GM12878 (cell line): ENCODE measurements at regions not wholly inside any gene's neighbourhood (a gene's known extent, or its start where the extent isn't known, plus 50 kb on each side); places are given as distances from the start of the nearest gene placed in this dataset.

Experiments
- BCL11A ChIP-seq: IDR thresholded peaks from 2 replicates; pipeline ENCODE4 v1.6.1; 2011; ENCODE audit warnings: low read depth, low read length
- BMI1 ChIP-seq: fragments of 450-650 bp; IDR thresholded peaks from 2 replicates; pipeline ENCODE4 v1.6.1; 2016; ENCODE audit warnings: mild to moderate bottlenecking, moderate library complexity, borderline replicate concordance
- FOXM1 ChIP-seq: IDR thresholded peaks from 2 replicates; pipeline ENCODE4 v1.6.1; 2012; ENCODE audit warnings: low read depth, mild to moderate bottlenecking, inconsistent platforms, low read length, moderate library complexity
- IKZF1 ChIP-seq: fragments of 450-650 bp; conservative IDR thresholded peaks from 2 replicates; pipeline ENCODE4 v1.6.1; 2017; ENCODE audit warnings: antibody characterized with exemption, mild to moderate bottlenecking
- KDM1A ChIP-seq: fragments of 200-600 bp; sonication (generic); IDR thresholded peaks from 2 replicates; pipeline ENCODE4 v1.6.1; 2016; ENCODE audit warnings: borderline replicate concordance
- LARP7 ChIP-seq: fragments of 450-650 bp; IDR thresholded peaks from 2 replicates; pipeline ENCODE4 v1.6.1; 2017; ENCODE audit warnings: mild to moderate bottlenecking
- NRF1 ChIP-seq: conservative IDR thresholded peaks from 2 replicates; pipeline ENCODE4 v1.6.1; 2011; ENCODE audit warnings: mild to moderate bottlenecking, low read depth, low read length, improper control_type of control experiment
- PAX8 ChIP-seq: fragments of 450-650 bp; IDR thresholded peaks from 2 replicates; pipeline ENCODE4 v1.6.1; 2017; ENCODE audit warnings: mild to moderate bottlenecking, moderate library complexity
- RFX5 ChIP-seq: IDR thresholded peaks from 2 replicates; pipeline ENCODE4 v1.6.1; 2011; ENCODE audit warnings: low read depth, low read length, improper control_type of control experiment
- SMAD1 ChIP-seq: fragments of 450-650 bp; IDR thresholded peaks from 2 replicates; pipeline ENCODE4 v1.6.1; 2018; ENCODE audit warnings: mild to moderate bottlenecking, low read depth; ENCODE audit not compliant: partially characterized antibody
- SPI1 ChIP-seq: IDR thresholded peaks from 2 replicates; pipeline ENCODE4 v1.6.1; 2011; ENCODE audit warnings: low read depth, mild to moderate bottlenecking, low read length, moderate library complexity, borderline replicate concordance; ENCODE audit not compliant: insufficient read depth
- ZNF384 ChIP-seq: IDR thresholded peaks from 2 replicates; pipeline ENCODE4 v1.6.1; 2012; ENCODE audit warnings: low read depth, mild to moderate bottlenecking, low read length, improper control_type of control experiment, borderline replicate concordance
- TF ChIP-seq, protein P1 (sequence below): fragments of 450-650 bp; IDR thresholded peaks from 2 replicates; pipeline ENCODE4 v1.6.1; 2017; ENCODE audit warnings: mild to moderate bottlenecking, moderate library complexity
- TF ChIP-seq, protein P2 (sequence below): IDR thresholded peaks from 2 replicates; pipeline ENCODE4 v1.6.1; 2012; ENCODE audit warnings: low read depth, low read length, improper control_type of control experiment
- TF ChIP-seq, protein P3 (sequence below): fragments of 450-650 bp; IDR thresholded peaks from 2 replicates; pipeline ENCODE4 v1.6.1; 2017; ENCODE audit warnings: antibody characterized with exemption, mild to moderate bottlenecking, moderate library complexity
- TF ChIP-seq, protein P4 (sequence below): fragments of 450-650 bp; IDR thresholded peaks from 2 replicates; pipeline ENCODE4 v1.6.1; 2018; ENCODE audit warnings: mild to moderate bottlenecking, low read depth, moderate library complexity; ENCODE audit not compliant: partially characterized antibody

DNA sequence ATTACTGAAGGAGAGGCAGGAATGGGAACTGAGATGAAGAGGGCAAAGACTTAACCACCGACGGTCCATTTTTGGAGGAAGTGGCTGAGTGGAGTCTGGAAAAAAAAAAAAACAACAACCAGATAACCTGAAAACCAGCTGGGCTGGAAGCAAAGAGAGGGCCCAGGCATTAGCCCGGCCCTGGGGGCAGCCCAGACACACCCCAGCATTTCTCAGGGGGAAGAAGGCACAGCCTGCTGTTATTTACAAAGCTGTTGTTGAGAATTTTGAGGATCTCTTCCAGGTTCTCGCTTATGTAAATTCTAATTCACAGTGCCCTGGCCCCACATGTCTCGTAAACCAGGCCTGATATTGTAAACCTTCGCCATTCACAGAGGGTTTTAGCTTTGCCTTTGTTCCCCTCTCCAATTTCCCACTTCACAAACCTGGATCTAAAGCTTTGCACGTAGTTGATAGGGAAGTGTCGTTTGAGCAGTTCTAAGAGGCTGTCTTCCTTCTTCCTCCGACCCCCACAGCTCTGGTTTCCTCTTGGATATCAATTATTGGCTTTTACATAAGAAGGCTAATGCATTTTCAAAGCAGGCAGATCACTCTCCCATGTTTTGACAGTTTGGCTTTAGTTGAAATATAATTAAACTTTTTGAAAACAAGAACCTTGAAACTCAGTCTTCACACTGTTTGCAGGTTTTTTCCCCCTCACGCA lies 161.8 kb upstream of the IRF2BP2 start (continued):
- no peak for TF ChIP-seq BCL11A
- TF ChIP-seq SPI1, result peak; percentile 54; the same call in 1 of the 2 replicates
- no peak for TF ChIP-seq NRF1
- no peak for TF ChIP-seq IKZF1
- TF ChIP-seq ZNF384, result no peak; the same call in 1 of the 2 replicates
- TF ChIP-seq, protein P1, sequence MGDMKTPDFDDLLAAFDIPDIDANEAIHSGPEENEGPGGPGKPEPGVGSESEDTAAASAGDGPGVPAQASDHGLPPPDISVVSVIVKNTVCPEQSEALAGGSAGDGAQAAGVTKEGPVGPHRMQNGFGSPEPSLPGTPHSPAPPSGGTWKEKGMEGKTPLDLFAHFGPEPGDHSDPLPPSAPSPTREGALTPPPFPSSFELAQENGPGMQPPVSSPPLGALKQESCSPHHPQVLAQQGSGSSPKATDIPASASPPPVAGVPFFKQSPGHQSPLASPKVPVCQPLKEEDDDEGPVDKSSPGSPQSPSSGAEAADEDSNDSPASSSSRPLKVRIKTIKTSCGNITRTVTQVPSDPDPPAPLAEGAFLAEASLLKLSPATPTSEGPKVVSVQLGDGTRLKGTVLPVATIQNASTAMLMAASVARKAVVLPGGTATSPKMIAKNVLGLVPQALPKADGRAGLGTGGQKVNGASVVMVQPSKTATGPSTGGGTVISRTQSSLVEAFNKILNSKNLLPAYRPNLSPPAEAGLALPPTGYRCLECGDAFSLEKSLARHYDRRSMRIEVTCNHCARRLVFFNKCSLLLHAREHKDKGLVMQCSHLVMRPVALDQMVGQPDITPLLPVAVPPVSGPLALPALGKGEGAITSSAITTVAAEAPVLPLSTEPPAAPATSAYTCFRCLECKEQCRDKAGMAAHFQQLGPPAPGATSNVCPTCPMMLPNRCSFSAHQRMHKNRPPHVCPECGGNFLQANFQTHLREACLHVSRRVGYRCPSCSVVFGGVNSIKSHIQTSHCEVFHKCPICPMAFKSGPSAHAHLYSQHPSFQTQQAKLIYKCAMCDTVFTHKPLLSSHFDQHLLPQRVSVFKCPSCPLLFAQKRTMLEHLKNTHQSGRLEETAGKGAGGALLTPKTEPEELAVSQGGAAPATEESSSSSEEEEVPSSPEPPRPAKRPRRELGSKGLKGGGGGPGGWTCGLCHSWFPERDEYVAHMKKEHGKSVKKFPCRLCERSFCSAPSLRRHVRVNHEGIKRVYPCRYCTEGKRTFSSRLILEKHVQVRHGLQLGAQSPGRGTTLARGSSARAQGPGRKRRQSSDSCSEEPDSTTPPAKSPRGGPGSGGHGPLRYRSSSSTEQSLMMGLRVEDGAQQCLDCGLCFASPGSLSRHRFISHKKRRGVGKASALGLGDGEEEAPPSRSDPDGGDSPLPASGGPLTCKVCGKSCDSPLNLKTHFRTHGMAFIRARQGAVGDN, result no peak
- TF ChIP-seq SMAD1, result peak; percentile 58
- no peak for TF ChIP-seq PAX8
- TF ChIP-seq FOXM1, result no peak
- TF ChIP-seq, protein P2, sequence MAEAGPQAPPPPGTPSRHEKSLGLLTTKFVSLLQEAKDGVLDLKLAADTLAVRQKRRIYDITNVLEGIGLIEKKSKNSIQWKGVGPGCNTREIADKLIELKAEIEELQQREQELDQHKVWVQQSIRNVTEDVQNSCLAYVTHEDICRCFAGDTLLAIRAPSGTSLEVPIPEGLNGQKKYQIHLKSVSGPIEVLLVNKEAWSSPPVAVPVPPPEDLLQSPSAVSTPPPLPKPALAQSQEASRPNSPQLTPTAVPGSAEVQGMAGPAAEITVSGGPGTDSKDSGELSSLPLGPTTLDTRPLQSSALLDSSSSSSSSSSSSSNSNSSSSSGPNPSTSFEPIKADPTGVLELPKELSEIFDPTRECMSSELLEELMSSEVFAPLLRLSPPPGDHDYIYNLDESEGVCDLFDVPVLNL, result no peak
- TF ChIP-seq BMI1, result no peak
- TF ChIP-seq, protein P3, sequence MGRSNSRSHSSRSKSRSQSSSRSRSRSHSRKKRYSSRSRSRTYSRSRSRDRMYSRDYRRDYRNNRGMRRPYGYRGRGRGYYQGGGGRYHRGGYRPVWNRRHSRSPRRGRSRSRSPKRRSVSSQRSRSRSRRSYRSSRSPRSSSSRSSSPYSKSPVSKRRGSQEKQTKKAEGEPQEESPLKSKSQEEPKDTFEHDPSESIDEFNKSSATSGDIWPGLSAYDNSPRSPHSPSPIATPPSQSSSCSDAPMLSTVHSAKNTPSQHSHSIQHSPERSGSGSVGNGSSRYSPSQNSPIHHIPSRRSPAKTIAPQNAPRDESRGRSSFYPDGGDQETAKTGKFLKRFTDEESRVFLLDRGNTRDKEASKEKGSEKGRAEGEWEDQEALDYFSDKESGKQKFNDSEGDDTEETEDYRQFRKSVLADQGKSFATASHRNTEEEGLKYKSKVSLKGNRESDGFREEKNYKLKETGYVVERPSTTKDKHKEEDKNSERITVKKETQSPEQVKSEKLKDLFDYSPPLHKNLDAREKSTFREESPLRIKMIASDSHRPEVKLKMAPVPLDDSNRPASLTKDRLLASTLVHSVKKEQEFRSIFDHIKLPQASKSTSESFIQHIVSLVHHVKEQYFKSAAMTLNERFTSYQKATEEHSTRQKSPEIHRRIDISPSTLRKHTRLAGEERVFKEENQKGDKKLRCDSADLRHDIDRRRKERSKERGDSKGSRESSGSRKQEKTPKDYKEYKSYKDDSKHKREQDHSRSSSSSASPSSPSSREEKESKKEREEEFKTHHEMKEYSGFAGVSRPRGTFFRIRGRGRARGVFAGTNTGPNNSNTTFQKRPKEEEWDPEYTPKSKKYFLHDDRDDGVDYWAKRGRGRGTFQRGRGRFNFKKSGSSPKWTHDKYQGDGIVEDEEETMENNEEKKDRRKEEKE, result no peak
- TF ChIP-seq RFX5, result no peak
- TF ChIP-seq LARP7, result no peak
- TF ChIP-seq KDM1A, result no peak
- TF ChIP-seq, protein P4, sequence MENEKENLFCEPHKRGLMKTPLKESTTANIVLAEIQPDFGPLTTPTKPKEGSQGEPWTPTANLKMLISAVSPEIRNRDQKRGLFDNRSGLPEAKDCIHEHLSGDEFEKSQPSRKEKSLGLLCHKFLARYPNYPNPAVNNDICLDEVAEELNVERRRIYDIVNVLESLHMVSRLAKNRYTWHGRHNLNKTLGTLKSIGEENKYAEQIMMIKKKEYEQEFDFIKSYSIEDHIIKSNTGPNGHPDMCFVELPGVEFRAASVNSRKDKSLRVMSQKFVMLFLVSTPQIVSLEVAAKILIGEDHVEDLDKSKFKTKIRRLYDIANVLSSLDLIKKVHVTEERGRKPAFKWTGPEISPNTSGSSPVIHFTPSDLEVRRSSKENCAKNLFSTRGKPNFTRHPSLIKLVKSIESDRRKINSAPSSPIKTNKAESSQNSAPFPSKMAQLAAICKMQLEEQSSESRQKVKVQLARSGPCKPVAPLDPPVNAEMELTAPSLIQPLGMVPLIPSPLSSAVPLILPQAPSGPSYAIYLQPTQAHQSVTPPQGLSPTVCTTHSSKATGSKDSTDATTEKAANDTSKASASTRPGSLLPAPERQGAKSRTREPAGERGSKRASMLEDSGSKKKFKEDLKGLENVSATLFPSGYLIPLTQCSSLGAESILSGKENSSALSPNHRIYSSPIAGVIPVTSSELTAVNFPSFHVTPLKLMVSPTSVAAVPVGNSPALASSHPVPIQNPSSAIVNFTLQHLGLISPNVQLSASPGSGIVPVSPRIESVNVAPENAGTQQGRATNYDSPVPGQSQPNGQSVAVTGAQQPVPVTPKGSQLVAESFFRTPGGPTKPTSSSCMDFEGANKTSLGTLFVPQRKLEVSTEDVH, result no peak
